H1 (cell line): ENCODE measurements at regions not wholly inside any gene's neighbourhood (a gene's known extent, or its start where the extent isn't known, plus 50 kb on each side); places are given as distances from the start of the nearest gene placed in this dataset.

Source experiments
- CTCF ChIA-PET: fragments of 300-600 bp; sonication (Branson Sonifier 250); formaldehyde crosslinking; loops from one replicate; lab custom pipeline; 2021; ENCODE audit not compliant: partially characterized antibody; lab: Charles Lee
- POLR2A ChIA-PET: fragments of 300-600 bp; sonication (Branson Sonifier 250); formaldehyde crosslinking; loops from one replicate; lab custom pipeline; 2021; ENCODE audit warnings: inconsistent platforms; ENCODE audit not compliant: partially characterized antibody; lab: Charles Lee
- DNase-seq, 2 experiments: peaks; one replicate each; pipeline versions ENCODE4 v3.0.0 to v3.0.0-alpha.2; 2010 to 2022; ENCODE audit warnings: low spot score in 2 of 2, low read depth in 1 of 2, mixed read lengths in 1 of 2
- FAIRE-seq: peaks from 2 replicates; lab custom pipeline; 2011; peaks lifted over from hg19 to GRCh38; lab: Jason Lieb, UNC
- H2AFZ ChIP-seq: 2 replicates; pipeline ENCODE4 v1.8.1; 2012; ENCODE audit warnings: low read length, inconsistent platforms
- H2AK5ac ChIP-seq: 2 replicates; pipeline ENCODE4 v1.6.1; 2013; ENCODE audit warnings: low read depth, low read length
- H2BK120ac ChIP-seq: replicated peaks from 2 replicates; pipeline ENCODE3; 2013; ENCODE audit warnings: low read depth, low read length, inconsistent platforms
- H2BK12ac ChIP-seq: 2 replicates; pipeline ENCODE4 v1.6.1; 2013; ENCODE audit warnings: low read depth, low read length
- H2BK15ac ChIP-seq: 2 replicates; pipeline ENCODE4 v1.6.1; 2013; ENCODE audit warnings: low read length
- H2BK20ac ChIP-seq: 2 replicates; pipeline ENCODE4 v1.6.1; 2013; ENCODE audit warnings: low read length
- H2BK5ac ChIP-seq: 2 replicates; pipeline ENCODE4 v1.6.1; 2013; ENCODE audit warnings: low read depth, low read length
- H3K14ac ChIP-seq: 2 replicates; pipeline ENCODE4 v1.6.1; 2013; ENCODE audit warnings: inconsistent platforms; ENCODE audit not compliant: insufficient read length
- H3K18ac ChIP-seq: 2 replicates; pipeline ENCODE4 v1.6.1; 2013; ENCODE audit warnings: low read length; ENCODE audit errors: extremely low read depth
- H3K23ac ChIP-seq: 2 replicates; pipeline ENCODE4 v1.6.1; 2013; ENCODE audit warnings: inconsistent platforms; ENCODE audit not compliant: insufficient read length
- H3K23me2 ChIP-seq: 2 replicates; pipeline ENCODE4 v1.6.1; 2013; ENCODE audit warnings: low read depth, low read length
- H3K27ac ChIP-seq: 2 replicates; pipeline ENCODE4 v1.6.1; 2011; ENCODE audit warnings: low read depth, low read length, inconsistent platforms
- H3K27me3 ChIP-seq, 4 experiments: replicated peaks in 1 of 4; 1 replicate in 1 of 4; 2 replicates in 3 of 4; pipeline versions ENCODE4 v1.6.1 to v1.8.1; 2011 to 2013; ENCODE audit warnings: low read length in 3 of 4, mild to moderate bottlenecking in 3 of 4, inconsistent platforms in 2 of 4, mixed read lengths in 2 of 4, moderate library complexity in 1 of 4; ENCODE audit not compliant: control insufficient read depth in 3 of 4, insufficient read depth in 3 of 4; ENCODE audit errors: extremely low read depth in 1 of 4
- H3K36me3 ChIP-seq, 4 experiments: 2 replicates each; pipeline versions ENCODE4 v1.6.1 to v1.8.1; 2011 to 2013; ENCODE audit warnings: mild to moderate bottlenecking in 4 of 4, low read length in 3 of 4, moderate library complexity in 2 of 4, control low read depth in 1 of 4, inconsistent platforms in 1 of 4; ENCODE audit not compliant: insufficient read depth in 4 of 4, control insufficient read depth in 2 of 4
- H3K4ac ChIP-seq: replicated peaks from 2 replicates; pipeline ENCODE3; 2013; ENCODE audit warnings: low read length, low read depth, mixed read lengths, inconsistent platforms; ENCODE audit not compliant: insufficient read length
- H3K4me1 ChIP-seq, 4 experiments: replicated peaks in 1 of 4; 1 replicate in 1 of 4; 2 replicates in 3 of 4; pipeline versions ENCODE4 v1.6.1 to v1.8.1; 2011 to 2013; ENCODE audit warnings: low read length in 3 of 4, inconsistent platforms in 2 of 4, mixed read lengths in 1 of 4; ENCODE audit not compliant: insufficient read depth in 4 of 4, control insufficient read depth in 3 of 4
- H3K4me2 ChIP-seq, 2 experiments: 2 replicates each; pipeline versions ENCODE4 v1.6.1 to v1.8.1; 2011 to 2013; ENCODE audit warnings: low read depth in 2 of 2, low read length in 2 of 2, control low read depth in 1 of 2, inconsistent platforms in 1 of 2, mild to moderate bottlenecking in 1 of 2; ENCODE audit not compliant: insufficient read depth in 1 of 2
- H3K4me3 ChIP-seq, 4 experiments: fragments of 200-600, 300-600 bp in 1 of 4; sonication (generic), shearing (Covaris generic), sonication (Bioruptor Twin) in 1 of 4; 2 replicates each; pipeline versions ENCODE4 v1.5.1 to v1.8.1; 2011 to 2016; ENCODE audit warnings: low read length in 4 of 4, low read depth in 3 of 4, control low read depth in 2 of 4, inconsistent platforms in 2 of 4, mild to moderate bottlenecking in 2 of 4, mixed read lengths in 1 of 4, moderate library complexity in 1 of 4; ENCODE audit not compliant: insufficient read depth in 2 of 4; ENCODE audit errors: extremely low read depth in 1 of 4
- H3K56ac ChIP-seq: replicated peaks from 2 replicates; pipeline ENCODE3; 2013; ENCODE audit warnings: low read depth, mild to moderate bottlenecking, mixed read lengths, low read length, inconsistent platforms; ENCODE audit not compliant: insufficient read length
- H3K79me1 ChIP-seq: 2 replicates; pipeline ENCODE4 v1.6.1; 2013; ENCODE audit warnings: low read depth, low read length, control low read depth
- H3K79me2 ChIP-seq, 2 experiments: 2 replicates each; pipeline versions ENCODE4 v1.6.1 to v1.8.1; 2012 to 2013; ENCODE audit warnings: low read length in 2 of 2, mild to moderate bottlenecking in 2 of 2, inconsistent platforms in 1 of 2; ENCODE audit not compliant: insufficient read depth in 2 of 2, control insufficient read depth in 1 of 2
- H3K9ac ChIP-seq, 4 experiments: replicated peaks in 1 of 4; 1 replicate in 1 of 4; 2 replicates in 3 of 4; pipeline versions ENCODE4 v1.6.1 to v1.8.1; 2011 to 2013; ENCODE audit warnings: low read depth in 3 of 4, low read length in 3 of 4, control low read depth in 2 of 4, mild to moderate bottlenecking in 2 of 4, moderate library complexity in 2 of 4, inconsistent platforms in 1 of 4; ENCODE audit errors: extremely low read depth in 1 of 4
- H3K9me3 ChIP-seq, 2 experiments: 2 replicates each; pipeline versions ENCODE4 v1.6.1 to v1.8.1; 2012 to 2013; ENCODE audit warnings: mild to moderate bottlenecking in 2 of 2, moderate library complexity in 2 of 2, control low read depth in 1 of 2, inconsistent platforms in 1 of 2, low read depth in 1 of 2, low read length in 1 of 2, mixed read lengths in 1 of 2; ENCODE audit not compliant: insufficient read depth in 2 of 2
- H4K20me1 ChIP-seq, 2 experiments: replicated peaks in 1 of 2; 2 replicates each; pipeline versions ENCODE3 to v1.8.1; 2011 to 2013; ENCODE audit warnings: inconsistent platforms in 2 of 2, low read length in 2 of 2, mild to moderate bottlenecking in 1 of 2; ENCODE audit not compliant: insufficient read depth in 2 of 2, control insufficient read depth in 1 of 2
- H4K5ac ChIP-seq: 2 replicates; pipeline ENCODE4 v1.6.1; 2013; ENCODE audit warnings: low read length, low read depth, mixed read lengths, inconsistent platforms; ENCODE audit not compliant: insufficient read length
- H4K8ac ChIP-seq: 2 replicates; pipeline ENCODE4 v1.8.0; 2013; ENCODE audit warnings: mild to moderate bottlenecking, moderate library complexity, low read length, inconsistent platforms; ENCODE audit not compliant: insufficient read depth; ENCODE audit errors: extremely low read depth
- H4K91ac ChIP-seq: replicated peaks from 2 replicates; pipeline ENCODE3; 2013; ENCODE audit warnings: low read length, mixed read lengths, inconsistent platforms; ENCODE audit not compliant: insufficient read length
- GTF2F1 ChIP-seq: IDR thresholded peaks from 2 replicates; pipeline ENCODE4 v1.6.1; 2012; ENCODE audit warnings: low read depth, low read length, improper control_type of control experiment, borderline replicate concordance
- JUND ChIP-seq: IDR thresholded peaks from 2 replicates; pipeline ENCODE4 v1.6.1; 2011; ENCODE audit warnings: mild to moderate bottlenecking, improper control_type of control experiment, low read length
- WGBS, 2 experiments: shearing (Covaris generic) in 1 of 2; methylation state at CpG; one replicate each; pipeline versions ENCODE4 v1.1.6 to v1.1.7; 2013 to 2015; ENCODE audit warnings: low lambda C conversion rate in 2 of 2, mixed read lengths in 2 of 2, inconsistent platforms in 1 of 2, low coverage in 1 of 2, missing lambda C conversion rate in 1 of 2; ENCODE audit not compliant: insufficient replicate concordance in 2 of 2, insufficient coverage in 1 of 2, insufficient read length in 1 of 2; ENCODE audit errors: extremely low coverage in 1 of 2, missing lambda C conversion rate in 1 of 2; 5-methylcytosine and 5-hydroxymethylcytosine counted together
- TF ChIP-seq, protein P1 (sequence below): IDR thresholded peaks from 2 replicates; pipeline ENCODE4 v1.6.1; 2011; ENCODE audit warnings: low read depth, mild to moderate bottlenecking, low read length; ENCODE audit not compliant: insufficient read depth

DNA sequence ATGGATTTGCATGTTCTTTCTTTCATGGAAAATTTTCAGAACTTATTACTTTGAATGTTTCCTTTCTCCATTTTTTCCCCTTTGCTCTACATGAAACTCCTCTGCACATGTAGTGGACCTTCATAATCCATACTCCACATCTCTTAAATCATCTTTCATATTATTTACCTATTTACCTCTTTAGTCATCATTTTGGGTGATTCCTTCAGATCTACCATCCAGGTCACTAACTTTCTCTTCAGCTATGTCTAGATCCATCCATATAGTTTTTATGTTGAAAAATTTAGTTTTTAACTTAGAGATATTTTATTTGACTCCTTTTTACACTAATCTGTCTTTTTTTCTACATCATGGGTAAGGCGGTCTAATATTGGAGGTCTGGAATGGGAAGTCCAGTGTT is 586.6 kb downstream of the NR2F1-AS1 start:
- Histone ChIP-seq H2BK20ac (no peak overlapping the region), H3K79me1 (no peaks in the 10 kb centered on the region), H3K23me2 (no peaks in the 10 kb centered on the region), H4K20me1 (no peaks in the 10 kb centered on the region), H3K56ac (no peak overlapping the region), H3K9ac (no peak overlapping the region), H4K8ac (no peak overlapping the region), H3K18ac (no peak overlapping the region), H3K4me3 (no peak overlapping the region), H3K79me2 (no peaks in the 10 kb centered on the region), H2BK15ac (no peak overlapping the region), H2AK5ac (no peak overlapping the region), H2AFZ (no peak overlapping the region), H3K23ac (no peak overlapping the region), H3K4me1 (no peaks in the 10 kb centered on the region), H3K27me3 (no peaks in the 10 kb centered on the region), H3K4ac (no peak overlapping the region), H3K36me3 (no peaks in the 10 kb centered on the region), H4K91ac (no peak overlapping the region), H4K5ac (no peak overlapping the region), H3K14ac (no peak overlapping the region), H3K9me3 (peaks cover 0 to 10% of the 10 kb centered on the region in 2 experiments; a peak in 1 of 4 replicates), H2BK120ac (no peak overlapping the region), H3K4me2 (no peak overlapping the region), H2BK12ac (no peak overlapping the region), H3K27ac (no peak overlapping the region), H2BK5ac (no peak overlapping the region)
- ChIA-PET CTCF (no interaction called here), POLR2A (no interaction called here)
- 95% methylated on average over 1 of the region's 1 CpG; no CpG with 5 or more reads in 1 of the 2 experiments for WGBS, 2 experiments
- FAIRE-seq, result no peak
- no peak for DNase-seq
- TF ChIP-seq, protein P1, sequence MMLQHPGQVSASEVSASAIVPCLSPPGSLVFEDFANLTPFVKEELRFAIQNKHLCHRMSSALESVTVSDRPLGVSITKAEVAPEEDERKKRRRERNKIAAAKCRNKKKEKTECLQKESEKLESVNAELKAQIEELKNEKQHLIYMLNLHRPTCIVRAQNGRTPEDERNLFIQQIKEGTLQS, result no peak
- TF ChIP-seq GTF2F1 (no peak), JUND (no peak)
